Mammary epithelial cell (primary cell): ENCODE measurements at regions not wholly inside any gene's neighbourhood (a gene's known extent, or its start where the extent isn't known, plus 50 kb on each side); places are given as distances from the start of the nearest gene placed in this dataset.

Experiments
- CTCF ChIP-seq, 2 donors: IDR thresholded peaks in 1 of 2; conservative IDR thresholded peaks in 1 of 2; 2 replicates each; pipeline ENCODE4 v1.5.1; 2011 to 2012; ENCODE audit warnings: inconsistent platforms in 2 of 2, low read length in 2 of 2, mild to moderate bottlenecking in 2 of 2, control low read depth in 1 of 2, low read depth in 1 of 2; ENCODE audit not compliant: insufficient read depth in 1 of 2; ENCODE audit errors: extremely low read depth in 1 of 2
- EZH2 ChIP-seq: IDR thresholded peaks from 2 replicates; pipeline ENCODE4 v1.6.1; 2012; ENCODE audit warnings: low read length, inconsistent platforms, borderline replicate concordance

- no peak for TF ChIP-seq CTCF (conservative IDR thresholded peaks at IDR 0.05 in 1 of 2, IDR thresholded peaks at IDR 0.05 in 1 of 2; ENCODE audit: extremely low read depth in 1 of 2, insufficient read depth in 1 of 2, low read depth in 1 of 2, low read length in 2 of 2)
- TF ChIP-seq EZH2 = no peak
These were observed 206.6 kb upstream of the MARCKS start for GRCh38 chr6:113650610-113650979.
